Stimulated activated naive CD8-positive, alpha-beta T cell treated with anti-CD3 and anti-CD28 coated beads, Interleukin-15, Interleukin-2, amounts not matched to agents 100 U/mL and 50 U/mL, for 24 hours (primary cell): ENCODE measurements at regions not wholly inside any gene's neighbourhood (a gene's known extent, or its start where the extent isn't known, plus 50 kb on each side); places are given as distances from the start of the nearest gene placed in this dataset.
A peak's percentile ranks its signal among the peaks of the same experiment; 100 is the strongest.
"Not testable (repeated sequence)": the region's sequence is repeated elsewhere in the genome, so short reads cannot be mapped to it uniquely, and the experiment has no call there.

Experiments
- ATAC-seq: fragments of 150-1000 bp; cut with Tn5 transposase; one replicate; pipeline ENCODE4 v1.10.0; 2021
- DNase-seq: peaks from one replicate; pipeline ENCODE4 v3.0.0; 2021

- no peak for DNase-seq
- ATAC-seq: no peak
Measured at GRCh38 chr3:20246662-20247061, 60.7 kb upstream of the SGO1 start.

DNA sequence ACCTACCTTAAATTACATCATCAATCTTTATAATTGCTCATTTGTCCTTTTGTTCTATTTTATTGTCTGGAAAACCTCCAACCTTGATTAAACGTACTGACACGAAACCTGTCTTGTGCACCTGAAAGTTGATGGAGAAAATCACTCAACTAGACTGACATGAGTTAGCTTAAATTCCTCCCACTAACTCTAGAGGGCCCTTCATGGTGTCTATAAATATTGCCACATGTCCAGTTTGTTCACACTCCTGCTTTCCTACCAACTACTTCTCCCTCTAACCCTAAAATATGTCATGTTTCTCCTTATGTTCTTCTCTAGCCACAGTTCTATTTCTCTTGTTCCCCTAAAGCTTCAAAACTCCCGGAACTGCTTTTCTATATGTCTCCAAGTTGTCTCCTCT, 59.8 kb upstream of the SGO1 start:
- no peak for ATAC-seq
- DNase-seq: no peak

- ATAC-seq (peak; percentile 9), DNase-seq (no peak)
Measured at GRCh38 chr3:20240154-20240883, 54.3 kb upstream of the SGO1 start.

- not testable (repeated sequence) for ATAC-seq, DNase-seq
Measured at GRCh38 chr3:20238199-20238598, 52.2 kb upstream of the SGO1 start.

DNA sequence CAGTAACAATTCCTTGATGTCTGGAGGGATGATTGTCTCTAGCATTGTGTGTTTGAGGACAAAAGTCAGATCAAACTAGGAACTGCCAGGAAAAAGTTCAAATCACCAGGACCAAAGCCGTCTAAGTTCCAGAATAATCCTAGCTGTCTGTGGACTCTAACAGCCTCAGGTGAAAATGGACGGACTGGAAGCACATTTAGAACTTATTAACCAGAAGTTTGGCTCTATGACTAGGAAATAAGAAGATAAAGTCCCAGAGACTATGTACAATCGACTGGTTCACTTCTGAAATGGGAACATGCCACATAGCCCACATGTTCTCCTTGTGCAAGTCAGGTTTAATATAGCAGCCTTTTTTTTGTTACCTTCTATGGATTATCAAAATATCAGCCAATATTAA, 50.6 kb upstream of the SGO1 start:
- no peak for ATAC-seq

More for the DNA sequence above, 50.6 kb upstream of the SGO1 start:
- no peak for DNase-seq
